PC-9 (cell line): ENCODE measurements at regions not wholly inside any gene's neighbourhood (a gene's known extent, or its start where the extent isn't known, plus 50 kb on each side); places are given as distances from the start of the nearest gene placed in this dataset.

Experiments
- CTCF ChIP-seq: fragments of 200-600 bp; sonication (generic); conservative IDR thresholded peaks from 2 replicates; pipeline ENCODE4 v1.6.1; 2017; ENCODE audit warnings: mixed run types, antibody characterized with exemption, mild to moderate bottlenecking, moderate library complexity
- EZH2 ChIP-seq: fragments of 200-600 bp; sonication (generic); IDR thresholded peaks from 2 replicates; pipeline ENCODE4 v1.8.0; 2017; ENCODE audit warnings: antibody characterized with exemption, low read depth

GRCh38 chr6:22401932-22402331 lies 105.1 kb upstream of the PRL start:
- TF ChIP-seq CTCF = no peak
- TF ChIP-seq EZH2 = no peak
